ENCODE measurements at regions not wholly inside any gene's neighbourhood (a gene's known extent, or its start where the extent isn't known, plus 50 kb on each side); places are given as distances from the start of the nearest gene placed in this dataset.

DNA sequence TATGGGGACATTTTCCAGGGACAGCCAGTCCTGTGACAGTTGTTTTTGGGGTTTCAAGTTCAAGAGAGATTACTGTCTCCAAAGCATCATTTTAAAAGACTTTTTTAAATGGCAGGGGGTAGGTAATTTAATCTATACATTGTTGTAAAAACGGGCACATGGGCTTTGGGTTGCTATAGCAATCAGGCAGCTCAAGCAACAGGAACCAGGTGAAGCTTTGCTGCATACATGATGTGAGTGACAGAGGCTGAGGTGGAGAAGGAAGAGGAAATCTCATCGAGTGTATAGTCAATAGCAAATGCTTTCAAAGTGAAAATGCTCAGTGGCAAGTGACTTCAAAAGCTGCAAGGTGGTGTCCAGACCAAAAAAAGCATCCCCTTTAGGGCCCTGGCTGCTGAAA, 277.4 kb upstream of the JAG1 start:
- DNase-seq (ENCODE audit: low spot score): no peak
- ATAC-seq: no peak

DNA sequence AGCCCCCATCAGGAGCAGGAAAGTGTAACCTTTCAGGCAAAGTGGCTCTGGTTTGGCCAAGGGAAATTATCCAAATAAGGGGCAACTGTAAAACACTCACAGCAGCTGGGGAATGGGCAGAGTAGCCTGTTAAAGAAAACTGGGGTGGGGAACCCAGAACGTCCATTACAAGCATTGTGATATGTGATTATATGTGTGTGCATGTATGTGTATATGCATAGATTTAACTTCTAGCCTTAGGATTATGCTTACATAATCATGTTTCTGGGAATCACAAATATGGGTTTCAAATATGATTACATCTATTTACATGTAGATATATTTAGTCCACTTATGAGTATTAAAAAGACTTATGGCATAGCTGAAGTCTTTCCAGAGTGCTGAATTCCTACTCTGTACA, 278.1 kb upstream of the JAG1 start:
- no peak for ATAC-seq
- DNase-seq (ENCODE audit: low spot score): no peak

DNA sequence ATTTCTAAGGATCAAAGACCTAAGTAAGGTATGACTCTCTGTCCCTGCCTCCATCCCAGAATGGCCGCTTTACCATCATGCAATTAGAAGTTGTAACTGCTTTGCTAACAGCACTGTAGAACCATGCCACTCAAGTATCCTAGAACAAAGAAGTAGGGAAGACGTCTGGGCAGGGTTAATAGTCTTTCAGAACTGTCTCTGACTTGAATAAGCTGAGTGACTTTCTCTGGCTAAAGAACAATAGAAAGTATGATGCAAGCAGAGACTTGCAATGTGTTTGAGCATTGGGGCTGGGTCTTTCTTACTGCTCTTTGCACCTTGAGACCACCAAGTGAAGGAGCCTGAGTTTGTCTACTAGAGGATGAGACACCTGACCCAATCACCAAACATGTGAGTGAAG, 279.6 kb upstream of the JAG1 start:
- DNase-seq (ENCODE audit: low spot score): no peak
- ATAC-seq: no peak

DNA sequence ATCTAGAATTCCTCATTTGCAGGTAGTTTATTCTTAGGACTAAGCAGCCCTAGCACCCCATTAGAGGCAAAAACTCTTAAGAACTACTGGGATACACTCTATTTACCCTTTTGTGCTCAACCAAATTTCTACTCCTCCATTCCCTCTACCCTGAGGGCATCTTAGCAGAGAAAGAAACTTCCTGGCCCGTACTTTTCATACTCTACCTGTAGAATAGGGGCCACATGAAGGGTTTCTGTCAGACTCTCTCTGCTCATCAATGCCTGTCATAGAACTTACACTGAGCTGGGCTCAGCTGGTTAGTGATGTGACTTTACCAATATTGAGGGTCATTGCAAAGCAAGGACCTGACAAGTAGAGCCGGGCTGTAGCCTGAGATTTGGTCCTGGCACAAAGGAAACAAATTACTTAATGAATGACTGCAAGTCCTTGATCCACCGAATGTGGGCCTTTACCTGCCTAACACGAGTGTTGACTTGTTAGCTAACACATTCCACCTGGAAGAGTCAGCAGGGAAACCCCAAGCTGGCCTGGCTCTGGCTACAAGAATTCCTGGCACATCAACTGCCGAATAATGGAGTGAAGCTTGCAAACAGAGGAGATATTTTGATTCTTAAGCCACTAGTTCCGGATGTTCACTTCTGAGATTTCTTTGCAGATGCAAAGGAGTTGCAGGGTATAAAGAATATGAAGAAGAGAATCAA, 280.5 kb upstream of the JAG1 start:
- DNase-seq (ENCODE audit: low spot score) (no peak), ATAC-seq (no peak)

DNA sequence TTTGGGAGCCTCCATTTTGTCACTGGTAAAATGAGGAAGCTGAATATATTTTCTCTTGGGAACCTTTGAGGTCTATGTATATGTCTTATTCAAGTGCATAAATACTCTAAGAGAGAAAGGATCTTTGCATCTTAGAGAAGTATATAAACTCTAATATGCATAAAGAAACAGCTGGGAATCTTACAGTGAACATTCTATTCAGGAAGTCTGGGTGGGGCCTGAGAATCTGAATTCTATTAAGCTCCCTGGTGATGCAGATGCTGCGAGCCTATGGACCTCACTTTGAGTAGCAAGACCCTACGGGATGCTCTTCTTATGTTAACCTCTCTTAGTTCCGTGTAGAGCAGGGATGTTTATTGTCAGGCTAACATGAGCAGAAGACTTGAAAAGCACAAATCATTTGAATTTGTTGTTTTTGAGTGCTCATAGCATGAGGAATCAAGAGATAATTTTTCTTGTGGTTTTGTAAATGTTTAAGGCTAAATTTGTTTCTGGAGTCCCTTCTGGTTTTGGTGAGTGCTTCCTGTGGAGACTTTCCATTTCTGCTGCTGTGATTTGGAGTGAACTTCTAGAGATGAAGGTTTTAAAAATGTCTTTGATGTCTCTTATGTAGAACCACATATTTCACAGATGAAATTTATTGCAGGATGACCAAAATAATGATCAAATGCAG, 281.2 kb upstream of the JAG1 start:
- DNase-seq (ENCODE audit: low spot score) (no peak), ATAC-seq (no peak)

DNA sequence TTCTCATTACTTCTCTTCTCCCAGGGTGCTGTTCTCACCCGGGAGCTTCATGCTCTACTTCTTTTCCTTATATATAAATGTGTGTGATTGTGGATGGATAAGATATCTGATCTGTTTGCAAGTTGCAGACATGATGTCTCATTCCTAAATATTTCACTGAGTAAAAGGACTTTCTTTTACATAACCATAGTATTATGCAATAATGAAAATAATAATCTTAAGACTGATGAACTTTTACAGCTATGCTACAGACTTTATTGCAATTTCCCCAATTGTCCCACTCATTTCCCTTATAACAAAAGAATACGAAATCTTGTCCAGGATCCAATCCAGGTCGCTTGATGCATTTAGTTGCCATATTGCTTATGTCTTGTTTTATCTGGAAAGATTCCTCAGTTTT, 284.5 kb upstream of the JAG1 start:
- ATAC-seq (no peak), DNase-seq (ENCODE audit: low spot score) (no peak)

DNA sequence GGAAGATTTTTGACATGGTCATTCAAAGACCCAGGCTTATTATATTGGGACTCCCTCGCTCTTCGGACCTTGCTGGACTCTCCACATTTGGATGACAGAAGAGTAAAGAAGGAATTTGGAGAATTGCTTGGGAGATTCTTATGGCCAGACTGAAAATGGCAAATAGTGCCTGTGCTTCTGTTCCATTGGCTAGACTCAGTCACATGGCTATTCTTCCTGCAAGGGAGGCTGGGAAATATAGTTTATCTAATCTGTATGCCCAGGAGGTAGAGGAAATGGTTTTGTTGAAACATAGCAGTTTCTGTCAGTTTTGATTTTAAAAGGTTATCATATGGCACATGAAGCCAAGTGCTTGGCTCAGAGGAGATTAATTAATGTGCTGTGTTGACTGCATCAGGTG, 286.6 kb upstream of the JAG1 start:
- DNase-seq (ENCODE audit: low spot score): no peak
- ATAC-seq: no peak

DNA sequence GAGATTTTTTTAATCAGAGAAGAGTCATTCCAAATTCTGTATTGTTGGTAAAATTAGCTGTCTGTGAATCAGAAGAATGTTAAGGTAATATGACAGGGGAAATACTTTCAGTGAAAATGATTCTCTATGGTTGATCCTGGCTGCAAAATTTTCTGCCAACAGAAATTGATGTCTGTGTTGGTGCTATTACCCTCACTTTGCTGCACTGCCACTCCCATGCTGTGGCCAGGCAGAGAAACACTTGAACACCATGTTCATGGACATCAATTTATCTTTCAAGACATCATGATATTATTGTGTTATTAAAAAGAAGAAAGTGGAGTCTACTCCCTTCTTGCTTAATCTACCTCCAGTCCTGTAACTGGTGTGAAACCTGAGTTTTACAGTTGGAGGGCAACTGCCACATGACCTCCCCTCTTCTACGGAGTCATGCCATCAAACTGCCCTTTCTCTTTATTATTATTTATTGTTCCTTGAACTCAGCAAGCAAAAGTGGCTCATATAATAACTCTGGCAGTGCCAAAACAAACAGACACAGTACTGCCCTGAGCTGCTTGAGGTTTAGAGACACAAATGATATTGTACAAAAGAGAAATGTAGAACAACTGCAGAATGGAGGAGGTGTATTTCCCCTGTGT, 288.0 kb upstream of the JAG1 start:
- no peak for DNase-seq (ENCODE audit: low spot score)
- ATAC-seq: no peak

DNA sequence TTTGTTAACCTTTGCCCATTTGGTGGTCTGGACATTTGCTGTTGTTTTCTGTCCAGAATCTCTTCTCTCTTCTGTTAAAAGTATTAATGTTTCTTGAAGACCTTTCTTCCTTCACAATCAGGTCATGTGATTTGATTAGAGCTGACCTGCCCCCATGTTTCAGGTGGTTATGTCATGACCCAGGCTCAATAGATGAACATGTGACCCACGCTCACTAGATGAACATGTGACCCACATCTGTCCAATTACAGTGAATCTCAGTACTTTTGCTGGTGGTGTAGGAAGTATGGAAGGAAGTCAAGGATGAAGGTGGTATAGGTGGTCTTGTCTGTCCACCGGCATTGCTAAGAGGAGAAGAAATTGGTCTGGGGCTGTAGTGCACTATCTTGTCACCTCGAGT, 289.1 kb upstream of the JAG1 start:
- no peak for DNase-seq (ENCODE audit: low spot score)
- ATAC-seq: no peak

DNA sequence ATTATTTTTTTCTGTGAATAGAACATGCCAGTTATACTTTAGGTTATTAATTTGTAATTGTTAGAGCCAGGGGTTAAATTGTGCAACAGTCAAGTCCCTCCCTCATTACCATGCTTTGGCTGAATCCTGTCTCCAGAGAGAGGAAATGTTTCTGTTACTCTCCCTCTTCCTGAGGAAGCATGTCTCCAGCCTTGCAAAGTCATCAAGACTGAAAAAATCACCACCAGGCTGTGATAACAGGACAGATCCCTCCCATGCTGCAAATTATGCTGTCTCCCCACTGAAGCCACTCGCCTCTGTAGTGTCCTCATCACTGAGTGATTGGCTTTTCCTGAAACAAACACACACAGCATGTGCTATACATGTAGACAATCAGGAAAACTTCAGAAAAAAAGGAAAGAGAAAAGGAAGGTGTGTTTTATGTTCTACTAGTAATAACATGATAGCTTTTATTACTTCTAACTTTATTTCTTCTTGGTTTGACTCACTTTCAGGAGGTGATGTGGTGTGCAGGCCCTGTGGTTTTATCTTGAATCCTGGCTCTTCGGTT, 290.0 kb upstream of the JAG1 start:
- DNase-seq (ENCODE audit: low spot score): no peak
- peak; percentile 63 for ATAC-seq

DNA sequence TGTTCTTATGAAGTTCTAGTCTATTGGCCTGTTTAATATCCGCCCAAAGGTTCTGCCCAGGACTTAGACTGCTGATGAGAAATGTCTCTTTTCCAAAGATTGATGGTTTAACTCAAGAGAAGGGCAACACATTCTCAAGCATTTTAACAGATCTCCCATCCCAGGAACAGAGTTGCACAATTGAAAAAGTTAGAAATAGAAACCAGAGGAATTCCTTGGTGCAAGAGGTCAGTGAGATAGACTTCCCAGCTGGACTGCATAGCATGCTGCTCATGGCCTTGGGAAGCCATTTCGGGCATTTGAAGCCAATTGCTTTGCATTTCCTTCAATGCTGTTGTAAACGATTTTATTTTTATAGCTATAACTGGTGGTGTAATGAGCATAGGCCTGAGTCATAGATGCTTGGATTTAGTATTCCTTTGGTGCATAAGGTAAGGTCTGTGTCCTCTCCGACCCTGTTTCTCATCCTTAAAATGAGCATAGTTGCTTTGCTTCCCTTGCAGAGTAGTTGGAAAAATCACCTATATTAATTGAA, 292.2 kb upstream of the JAG1 start:
- ATAC-seq (peak; percentile 26), DNase-seq (ENCODE audit: low spot score) (no peak)

DNA sequence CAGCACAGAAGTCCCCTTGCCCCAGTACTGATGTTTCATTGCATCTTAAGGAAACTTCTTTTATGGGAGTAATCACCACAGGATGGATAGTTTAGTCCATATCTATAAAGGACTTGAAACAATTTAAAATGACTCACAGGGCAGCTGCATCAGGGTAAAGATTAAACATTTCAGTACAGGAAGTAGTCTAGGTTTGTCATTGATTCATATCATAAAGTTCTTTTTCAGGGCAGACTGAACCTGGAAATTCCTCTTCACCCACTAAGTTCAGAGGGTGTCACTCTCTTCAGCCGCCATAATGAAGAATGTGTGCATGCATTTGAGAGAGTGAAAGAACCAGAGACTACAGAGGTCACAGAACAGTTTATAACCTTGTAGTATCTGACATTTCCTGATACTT, 296.3 kb upstream of the JAG1 start:
- DNase-seq (ENCODE audit: low spot score) (no peak), ATAC-seq (no peak)

DNA sequence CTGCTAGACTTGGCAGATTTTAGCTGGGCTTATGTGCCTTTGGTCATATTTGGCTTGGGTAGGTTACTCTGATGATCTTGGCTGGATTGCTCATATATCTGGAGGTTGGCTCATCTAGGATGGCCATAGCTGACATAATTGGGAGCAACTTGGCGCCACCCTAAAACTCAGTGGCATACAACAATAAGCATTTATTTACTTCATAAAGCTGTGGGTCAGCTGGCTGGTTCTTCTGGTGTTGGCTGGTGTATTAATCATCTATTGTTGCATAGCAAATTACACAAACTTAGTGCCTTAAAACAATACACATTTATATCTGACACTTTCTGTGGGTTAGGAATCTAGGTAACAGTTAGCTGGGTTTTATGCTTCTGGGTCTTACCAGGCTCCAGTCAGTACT, 297.3 kb upstream of the JAG1 start:
- no peak for DNase-seq (ENCODE audit: low spot score)
- ATAC-seq: no peak

DNA sequence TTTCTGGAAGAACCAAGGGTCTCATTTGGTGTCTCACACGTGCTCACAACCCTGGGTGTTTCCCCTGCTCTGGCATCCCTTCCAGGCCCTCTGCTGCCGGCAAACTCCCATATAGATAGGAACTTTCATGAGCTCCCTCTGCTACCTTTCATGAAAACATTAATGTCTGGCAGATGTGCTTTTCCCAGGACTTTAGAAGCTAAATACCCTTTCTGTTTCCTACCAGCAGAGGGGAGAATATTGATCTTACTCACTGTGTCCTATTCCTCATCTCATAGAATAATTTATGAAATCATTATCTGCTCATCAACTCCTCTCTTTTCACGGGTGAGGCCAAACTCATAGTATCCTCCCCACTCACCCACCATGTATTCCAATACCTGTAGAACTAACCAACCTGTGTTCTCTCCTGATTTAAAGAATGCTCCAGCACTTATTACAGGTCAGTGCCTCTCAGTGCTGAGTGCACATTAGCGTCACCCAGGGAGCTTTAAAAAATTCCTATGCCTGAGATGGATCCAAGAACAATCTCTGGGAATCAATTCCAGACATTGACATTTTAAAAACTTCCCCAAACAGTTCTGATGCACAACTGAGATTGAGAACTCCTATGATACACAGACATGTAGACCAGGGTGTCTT, 298.5 kb upstream of the JAG1 start:
- no peak for DNase-seq (ENCODE audit: low spot score)
- no peak for ATAC-seq

DNA sequence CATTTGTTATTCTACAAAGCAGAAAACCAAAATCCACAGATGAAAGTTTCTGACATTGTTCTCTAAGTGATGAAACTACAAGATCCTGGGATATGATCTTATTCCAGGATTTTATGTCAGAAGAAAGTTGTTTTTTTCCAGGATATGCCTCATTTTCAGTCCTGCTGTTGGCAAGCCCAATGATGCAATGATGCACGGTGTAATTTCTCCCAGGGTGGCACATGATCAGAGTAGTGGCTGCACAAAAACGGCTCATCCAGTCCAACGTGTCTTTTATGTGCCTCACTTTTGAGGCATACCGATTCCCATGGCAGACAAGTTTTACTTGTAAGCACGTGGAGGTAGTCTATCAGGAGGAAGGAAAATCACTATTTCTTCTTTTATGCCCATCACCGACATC, 302.3 kb upstream of the JAG1 start:
- no peak for DNase-seq (ENCODE audit: low spot score)
- no peak for ATAC-seq

DNA sequence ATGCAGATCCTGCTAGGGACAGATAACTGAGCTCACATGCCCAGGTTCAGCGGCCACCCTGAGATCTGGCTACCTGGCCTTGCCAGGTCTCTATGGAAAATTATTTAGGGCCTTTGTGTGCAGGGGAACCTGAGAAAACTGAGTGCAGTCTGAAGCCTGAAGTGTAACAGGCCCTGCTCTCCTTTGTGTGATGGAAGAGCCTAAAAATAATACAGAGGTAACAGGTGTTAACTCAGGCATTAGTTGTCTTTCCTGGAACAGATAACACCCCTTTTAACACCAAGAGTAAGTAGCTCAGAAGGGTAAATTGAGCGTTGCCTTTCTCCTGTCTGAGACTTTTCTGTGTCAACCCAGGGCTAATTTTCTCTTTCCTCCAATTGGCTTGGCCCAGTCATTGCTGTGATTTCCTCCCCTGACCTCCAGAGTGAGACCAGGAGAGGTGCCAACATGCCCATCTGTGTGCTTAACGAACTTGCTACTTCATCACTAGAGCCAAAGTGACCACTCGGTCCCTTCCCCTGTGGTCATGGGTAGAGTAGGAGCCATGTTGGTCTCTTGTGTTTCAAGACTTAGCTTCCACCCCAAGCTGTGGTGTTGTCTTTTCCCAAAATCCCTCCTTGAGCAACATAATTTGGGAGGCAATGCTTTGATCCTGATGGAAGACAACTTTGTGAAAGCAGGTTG, 304.4 kb upstream of the JAG1 start:
- no peak for DNase-seq (ENCODE audit: low spot score)
- ATAC-seq: no peak

DNA sequence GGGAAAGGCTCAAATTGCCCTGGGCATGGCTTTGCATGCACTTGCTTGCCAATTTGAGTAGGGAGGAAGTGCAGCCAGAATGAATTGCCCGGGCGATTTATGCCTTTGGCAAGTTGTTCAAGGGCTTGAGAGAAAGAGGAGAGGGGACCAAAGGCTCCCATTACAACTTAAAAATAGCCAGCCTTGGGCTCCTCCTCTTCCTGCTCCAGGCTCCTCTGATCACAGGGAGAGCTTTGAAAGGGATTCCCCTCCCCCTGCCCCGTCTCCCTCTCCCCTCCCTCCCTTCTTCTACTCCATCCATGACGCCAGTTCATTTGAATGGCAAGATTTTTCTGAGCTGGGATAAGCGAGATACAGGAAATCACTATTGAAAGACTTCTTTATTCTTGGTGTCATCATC, 304.9 kb upstream of the JAG1 start:
- no peak for ATAC-seq
- DNase-seq (ENCODE audit: low spot score): no peak

DNA sequence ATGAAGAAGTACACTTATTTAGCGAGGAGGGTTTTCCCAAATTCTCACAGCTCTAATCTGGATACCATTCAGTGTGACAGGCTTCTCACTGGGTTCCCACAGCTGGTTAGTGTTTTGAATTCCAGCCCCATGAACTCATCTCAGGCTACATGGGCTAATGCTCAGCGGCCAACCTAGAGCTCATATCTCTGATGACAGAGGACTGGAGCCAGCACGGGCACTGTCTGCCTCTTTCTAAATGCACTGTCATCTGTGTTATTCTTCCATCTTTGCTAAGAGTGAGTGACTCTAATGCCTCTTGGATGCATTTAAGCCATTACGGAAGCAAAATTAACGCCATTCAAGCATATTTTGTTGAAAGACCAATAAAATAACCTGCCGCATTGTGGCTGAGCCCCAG, 308.9 kb upstream of the JAG1 start:
- ATAC-seq (peak; percentile 33), DNase-seq (ENCODE audit: low spot score) (no peak)

DNA sequence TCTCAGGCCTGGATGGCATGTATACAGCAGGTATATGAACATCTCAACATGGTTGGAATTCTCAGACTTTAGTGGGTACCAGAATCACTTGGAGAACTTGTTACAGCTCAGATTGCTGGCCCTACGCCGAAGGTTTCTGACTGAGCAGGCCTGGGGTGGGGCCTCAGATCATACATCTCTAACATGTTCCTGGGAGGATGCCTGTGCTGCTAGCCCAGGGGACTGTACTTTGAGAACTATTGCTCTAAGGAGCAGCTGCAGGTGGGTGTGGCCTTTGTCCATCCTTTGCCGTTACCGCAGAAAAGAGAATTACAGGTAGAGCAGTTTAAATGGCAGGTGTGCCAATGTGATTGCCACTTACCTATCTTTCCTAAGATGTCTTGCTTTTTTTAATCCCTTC, 310.5 kb upstream of the JAG1 start:
- no peak for ATAC-seq
- no peak for DNase-seq (ENCODE audit: low spot score)

DNA sequence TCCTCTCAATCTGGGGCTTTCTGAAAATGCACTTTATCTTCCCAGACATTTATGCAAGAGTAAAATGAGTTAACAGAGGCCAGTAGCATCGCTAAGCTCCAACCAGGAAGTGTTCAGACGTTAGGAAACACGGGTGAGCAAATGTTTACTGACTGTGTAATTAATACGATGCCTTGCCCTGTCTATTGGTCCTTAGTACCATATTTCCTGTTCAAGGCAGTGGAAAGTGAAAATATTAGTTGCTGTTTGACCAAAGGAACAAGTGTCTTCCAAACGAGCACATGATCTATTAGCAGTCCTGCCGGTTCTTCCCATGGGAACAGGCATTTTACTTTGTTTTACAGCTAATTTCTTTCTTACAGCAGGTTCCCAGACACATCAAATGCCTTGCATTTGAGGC, 311.1 kb upstream of the JAG1 start:
- ATAC-seq (no peak), DNase-seq (ENCODE audit: low spot score) (no peak)

DNA sequence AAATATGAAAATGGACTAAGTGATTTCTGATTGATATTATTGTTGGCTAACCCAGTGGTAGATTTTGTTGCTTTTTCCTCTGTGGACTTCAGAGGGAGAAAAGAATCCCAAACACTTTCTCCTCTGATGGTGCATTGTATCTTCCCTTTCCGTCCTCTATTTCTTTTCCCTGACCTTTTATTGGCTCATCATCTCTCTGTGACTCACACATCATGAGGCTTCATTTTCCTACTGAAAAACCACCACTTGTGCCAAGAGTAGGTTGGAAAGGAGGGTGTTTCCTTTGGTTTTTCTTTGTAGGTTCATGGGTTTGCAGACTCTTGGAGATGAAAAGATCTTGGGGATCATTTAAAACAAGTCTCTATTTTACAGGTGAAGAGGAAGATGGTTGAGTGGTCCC, 311.7 kb upstream of the JAG1 start:
- DNase-seq (ENCODE audit: low spot score) (no peak), ATAC-seq (no peak)
